ENCODE measurements at regions not wholly inside any gene's neighbourhood (a gene's known extent, or its start where the extent isn't known, plus 50 kb on each side); places are given as distances from the start of the nearest gene placed in this dataset.

GRCh38 chr4:27770895-27771294 is 910.3 kb downstream of the STIM2 start:
- Histone ChIP-seq H3K4me3 (no peak overlapping the region), H3K4me1 (no peaks in the 10 kb centered on the region), H3K27ac (no peak overlapping the region), H3K9me3 (no peaks in the 10 kb centered on the region), H3K4me2 (no peak overlapping the region)
- DNase-seq (ENCODE audit: low read depth in 1 of 2, low spot score in 1 of 2) (no peak), FAIRE-seq (no peak), ATAC-seq (no peak)
- POLR2A ChIA-PET = no interaction called here
- TF ChIP-seq BCL3 (IDR thresholded peaks at IDR 0.05) (no peak), RAD21 (conservative IDR thresholded peaks at IDR 0.05 in 1 of 2, IDR thresholded peaks at IDR 0.05 in 1 of 2) (no peak), EHMT2 (IDR thresholded peaks at IDR 0.05; ENCODE audit: low read depth) (no peak), MYC (IDR thresholded peaks at IDR 0.05; ENCODE audit: borderline replicate concordance, low read length) (no peak), MAZ (IDR thresholded peaks at IDR 0.05; ENCODE audit: borderline replicate concordance, low read depth, low read length) (no peak), KDM1A (IDR thresholded peaks at IDR 0.05; ENCODE audit: low read depth) (no peak), USF2 (IDR thresholded peaks at IDR 0.05) (no peak), HES2 (IDR thresholded peaks at IDR 0.05) (no peak), NR3C1 (IDR thresholded peaks at IDR 0.05) (no peak), RFX5 (IDR thresholded peaks at IDR 0.05) (no peak), GATA3 (IDR thresholded peaks at IDR 0.05; ENCODE audit: borderline replicate concordance) (no peak), CHD2 (IDR thresholded peaks at IDR 0.05; ENCODE audit: low read length, partially characterized antibody) (no peak), FOSB (CRISPR knock-in tag; IDR thresholded peaks at IDR 0.05) (no peak), HDAC2 (IDR thresholded peaks at IDR 0.05) (no peak), JUN (IDR thresholded peaks at IDR 0.05) (no peak), REST (IDR thresholded peaks at IDR 0.05) (no peak), SREBF2 (IDR thresholded peaks at IDR 0.05) (no peak), TFCP2L1 (CRISPR knock-in tag; IDR thresholded peaks at IDR 0.05) (no peak), ATOH8 (CRISPR knock-in tag; IDR thresholded peaks at IDR 0.05; ENCODE audit: low read depth) (no peak)
- CTCF ChIA-PET = no interaction called here
- WGBS (ENCODE audit: missing lambda C conversion rate) = 70% methylated on average over 7 of the region's 7 CpGs

GRCh38 chr4:27775156-27775555 is 914.5 kb downstream of the STIM2 start:
- no peaks in the 10 kb centered on the region for H3K4me1 ChIP-seq
- no peak overlapping the region for H3K27ac ChIP-seq
- H3K4me2 ChIP-seq = no peak overlapping the region
- no peaks in the 10 kb centered on the region for H3K9me3 ChIP-seq
- TF ChIP-seq HOXB13 (CRISPR knock-in tag; IDR thresholded peaks at IDR 0.05; ENCODE audit: low read depth) (no peak), RAD21 (conservative IDR thresholded peaks at IDR 0.05 in 1 of 2, IDR thresholded peaks at IDR 0.05 in 1 of 2) (no peak), GATA3 (IDR thresholded peaks at IDR 0.05; ENCODE audit: borderline replicate concordance) (no peak), CBX8 (IDR thresholded peaks at IDR 0.05) (no peak), JUNB (IDR thresholded peaks at IDR 0.05) (no peak), PHF8 (IDR thresholded peaks at IDR 0.05; ENCODE audit: borderline replicate concordance, low read depth) (no peak), EHMT2 (IDR thresholded peaks at IDR 0.05; ENCODE audit: low read depth) (no peak), ZC3H11A (IDR thresholded peaks at IDR 0.05) (no peak)
- ChIA-PET CTCF (no interaction called here), POLR2A (no interaction called here)
- 51% methylated on average over 3 of the region's 3 CpGs for WGBS (ENCODE audit: missing lambda C conversion rate)
- ATAC-seq (no peak), FAIRE-seq (no peak), DNase-seq (ENCODE audit: low read depth in 1 of 2, low spot score in 1 of 2) (no peak)
- H3K4me3 ChIP-seq = no peak overlapping the region
